WTC11 (cell line): ENCODE measurements at regions not wholly inside any gene's neighbourhood (a gene's known extent, or its start where the extent isn't known, plus 50 kb on each side); places are given as distances from the start of the nearest gene placed in this dataset.

Source experiments
- ATAC-seq: fragments of 200-7000 bp; cut with Tn5 transposase; 2 replicates; pipeline ENCODE4 v1.10.0; 2021; ENCODE audit warnings: mild to moderate bottlenecking, moderate library complexity
- CTCF ChIA-PET: fragments of 300-600 bp; sonication (Branson Sonifier 250); formaldehyde crosslinking; loops from one replicate; lab custom pipeline; 2021; ENCODE audit warnings: antibody characterized with exemption; lab: Charles Lee
- POLR2A ChIA-PET: fragments of 350-600 bp; sonication (Branson Sonifier 250); formaldehyde crosslinking; loops from one replicate; lab custom pipeline; 2021; ENCODE audit warnings: antibody characterized with exemption; lab: Charles Lee
- DNase-seq: peaks from one replicate; pipeline ENCODE4 v3.0.0; 2021; ENCODE audit warnings: low spot score
- H3K27ac Mint-ChIP-seq: 2 replicates; pipeline ENCODE4 v1.8.0; 2021; ENCODE audit warnings: mixed read lengths
- H3K27me3 Mint-ChIP-seq: 2 replicates; pipeline ENCODE4 v1.8.0; 2021; ENCODE audit warnings: low read depth, mild to moderate bottlenecking, moderate library complexity, mixed read lengths
- H3K36me3 Mint-ChIP-seq: 2 replicates; pipeline ENCODE4 v1.8.0; 2021; ENCODE audit warnings: mixed read lengths
- H3K4me1 Mint-ChIP-seq: 2 replicates; pipeline ENCODE4 v1.8.0; 2022; ENCODE audit warnings: mixed read lengths
- H3K4me3 Mint-ChIP-seq: 2 replicates; pipeline ENCODE4 v1.8.0; 2021; ENCODE audit warnings: mild to moderate bottlenecking, moderate library complexity, mixed read lengths
- H3K9me3 Mint-ChIP-seq: 2 replicates; pipeline ENCODE4 v1.8.0; 2021; ENCODE audit warnings: mixed read lengths
- ARID4B ChIP-seq: sonication (generic); formaldehyde crosslinking; IDR thresholded peaks from 2 replicates; pipeline ENCODE4 v1.8.0; 2023; ENCODE audit warnings: missing genetic modification reagents, mild to moderate bottlenecking, borderline replicate concordance
- ATF2 ChIP-seq: sonication (generic); formaldehyde crosslinking; IDR thresholded peaks from 2 replicates; pipeline ENCODE4 v1.8.1; 2022; ENCODE audit warnings: low read depth, missing genetic modification reagents, borderline replicate concordance
- CBFB ChIP-seq: sonication (generic); formaldehyde crosslinking; IDR thresholded peaks from 2 replicates; pipeline ENCODE4 v1.8.1; 2022; ENCODE audit warnings: mild to moderate bottlenecking, low read depth, missing genetic modification reagents
- E2F1 ChIP-seq: sonication (generic); formaldehyde crosslinking; IDR thresholded peaks from 2 replicates; pipeline ENCODE4 v1.8.0; 2022; ENCODE audit warnings: mild to moderate bottlenecking, missing genetic modification reagents
- ELF4 ChIP-seq: sonication (generic); formaldehyde crosslinking; IDR thresholded peaks from 2 replicates; pipeline ENCODE4 v1.8.1; 2022; ENCODE audit warnings: low read depth, mild to moderate bottlenecking, moderate library complexity, missing genetic modification reagents
- FOXP1 ChIP-seq: sonication (generic); formaldehyde crosslinking; IDR thresholded peaks from 2 replicates; pipeline ENCODE4 v1.8.0; 2022; ENCODE audit warnings: missing genetic modification reagents, mild to moderate bottlenecking, moderate library complexity, borderline replicate concordance
- GABPB1 ChIP-seq: sonication (generic); formaldehyde crosslinking; IDR thresholded peaks from 2 replicates; pipeline ENCODE4 v1.8.1; 2023; ENCODE audit warnings: mild to moderate bottlenecking, missing genetic modification reagents
- GTF2I ChIP-seq: fragments of 250-450 bp; sonication (Bioruptor Pico); conservative IDR thresholded peaks from 2 replicates; pipeline ENCODE4 v1.4.0; 2021; ENCODE audit warnings: mild to moderate bottlenecking
- MXD4 ChIP-seq: fragments of 250-450 bp; sonication (Bioruptor Pico); IDR thresholded peaks from 2 replicates; pipeline ENCODE4 v1.8.0; 2021; ENCODE audit warnings: mild to moderate bottlenecking, moderate library complexity, borderline replicate concordance
- NR3C1 ChIP-seq: sonication (generic); formaldehyde crosslinking; conservative IDR thresholded peaks from 2 replicates; pipeline ENCODE4 v1.8.1; 2023; ENCODE audit warnings: low read depth, mild to moderate bottlenecking, missing genetic modification reagents
- SMAD3 ChIP-seq: sonication (generic); formaldehyde crosslinking; IDR thresholded peaks from 2 replicates; pipeline ENCODE4 v1.8.0; 2022; ENCODE audit warnings: missing genetic modification reagents, mild to moderate bottlenecking, borderline replicate concordance
- SP1 ChIP-seq: sonication (generic); formaldehyde crosslinking; conservative IDR thresholded peaks from 2 replicates; pipeline ENCODE4 v1.8.1; 2022; ENCODE audit warnings: missing genetic modification reagents
- STAT6 ChIP-seq: sonication (generic); formaldehyde crosslinking; conservative IDR thresholded peaks from 2 replicates; pipeline ENCODE4 v1.8.1; 2023; ENCODE audit warnings: mild to moderate bottlenecking, low read depth, missing genetic modification reagents, moderate library complexity
- TEAD1 ChIP-seq: sonication (generic); formaldehyde crosslinking; IDR thresholded peaks from 2 replicates; pipeline ENCODE4 v1.8.0; 2022; ENCODE audit warnings: mild to moderate bottlenecking, missing genetic modification reagents
- TEAD4 ChIP-seq: sonication (generic); formaldehyde crosslinking; IDR thresholded peaks from 2 replicates; pipeline ENCODE4 v1.8.0; 2022; ENCODE audit warnings: mild to moderate bottlenecking, missing genetic modification reagents
- ZBTB21 ChIP-seq: sonication (generic); formaldehyde crosslinking; IDR thresholded peaks from 2 replicates; pipeline ENCODE4 v1.8.1; 2023; ENCODE audit warnings: mild to moderate bottlenecking, missing genetic modification reagents, borderline replicate concordance
- ZNF138 ChIP-seq: sonication (generic); formaldehyde crosslinking; conservative IDR thresholded peaks from 2 replicates; pipeline ENCODE4 v1.8.1; 2022; ENCODE audit warnings: mild to moderate bottlenecking, moderate library complexity, missing genetic modification reagents
- ZNF219 ChIP-seq: sonication (generic); formaldehyde crosslinking; IDR thresholded peaks from 2 replicates; pipeline ENCODE4 v1.8.0; 2023; ENCODE audit warnings: missing genetic modification reagents, mild to moderate bottlenecking, borderline replicate concordance
- ZNF396 ChIP-seq: fragments of 250-450 bp; sonication (Bioruptor Pico); IDR thresholded peaks from 2 replicates; pipeline ENCODE4 v1.8.0; 2021; ENCODE audit warnings: mild to moderate bottlenecking, moderate library complexity, borderline replicate concordance
- ZNF423 ChIP-seq: fragments of 250-450 bp; sonication (Bioruptor Pico); IDR thresholded peaks from 2 replicates; pipeline ENCODE4 v2.1.2; 2022; ENCODE audit warnings: mild to moderate bottlenecking, moderate library complexity
- ZNF671 ChIP-seq: fragments of 250-450 bp; sonication (Bioruptor Pico); IDR thresholded peaks from 2 replicates; pipeline ENCODE4 v1.8.0; 2021; ENCODE audit warnings: mild to moderate bottlenecking

GRCh38 chr10:33875924-33876583 lies 541.6 kb upstream of the NRP1 start:
- Mint-ChIP-seq H3K27me3 (no peaks in the 10 kb centered on the region), H3K4me3 (no peak overlapping the region), H3K9me3 (no peaks in the 10 kb centered on the region), H3K4me1 (no peaks in the 10 kb centered on the region), H3K27ac (no peak overlapping the region), H3K36me3 (no peaks in the 10 kb centered on the region)
- no peak for TF ChIP-seq MXD4 (CRISPR knock-in tag)
- no peak for TF ChIP-seq NR3C1 (CRISPR knock-in tag)
- no peak for TF ChIP-seq ZNF138
- no peak for TF ChIP-seq TEAD1 (CRISPR knock-in tag)
- no peak for TF ChIP-seq TEAD4 (CRISPR knock-in tag)
- no peak for TF ChIP-seq GTF2I (CRISPR knock-in tag)
- no peak for TF ChIP-seq ZNF396 (CRISPR knock-in tag)
- TF ChIP-seq SMAD3 (CRISPR knock-in tag): no peak
- TF ChIP-seq ARID4B: no peak
- no peak for TF ChIP-seq ZNF219 (CRISPR knock-in tag)
- TF ChIP-seq ATF2 (CRISPR knock-in tag): no peak
- CTCF ChIA-PET: no interaction called here
- ATAC-seq (no peak), DNase-seq (no peak)
- POLR2A ChIA-PET: no interaction called here

- Mint-ChIP-seq H3K9me3 (no peaks in the 10 kb centered on the region), H3K27ac (no peak overlapping the region; the same call in 1 of the 2 replicates), H3K4me1 (no peaks in the 10 kb centered on the region), H3K27me3 (no peaks in the 10 kb centered on the region), H3K4me3 (no peak overlapping the region), H3K36me3 (no peaks in the 10 kb centered on the region)
- CTCF ChIA-PET: no interaction called here
- TF ChIP-seq ELF4 (CRISPR knock-in tag) (no peak), FOXP1 (CRISPR knock-in tag) (no peak), GABPB1 (no peak), SP1 (no peak)
- no peak for ATAC-seq
- no peak for DNase-seq
- POLR2A ChIA-PET: no interaction called here
Observed at GRCh38 chr10:33871061-33871956, 536.8 kb upstream of the NRP1 start.

GRCh38 chr10:33869481-33869880 lies 535.0 kb upstream of the NRP1 start:
- DNase-seq: no peak
- no peak for ATAC-seq
- Mint-ChIP-seq H3K4me1 (no peaks in the 10 kb centered on the region), H3K27me3 (no peaks in the 10 kb centered on the region), H3K27ac (no peak overlapping the region), H3K9me3 (peaks cover 7% of the 10 kb centered on the region), H3K4me3 (no peak overlapping the region), H3K36me3 (0 out of 2 replicates have a peak, but pooled peaks cover 2% of the 10 kb centered on the region)
- ChIA-PET CTCF (no interaction called here), POLR2A (no interaction called here)
- TF ChIP-seq E2F1 (CRISPR knock-in tag): no peak
- no peak for TF ChIP-seq ZBTB21
- no peak for TF ChIP-seq CBFB (CRISPR knock-in tag)
- no peak for TF ChIP-seq MXD4 (CRISPR knock-in tag)
- TF ChIP-seq STAT6 (CRISPR knock-in tag): no peak
- TF ChIP-seq ZNF671 (CRISPR knock-in tag): no peak
- TF ChIP-seq ZNF423 (CRISPR knock-in tag): no peak
